HCT116 (cell line): ENCODE measurements at regions not wholly inside any gene's neighbourhood (a gene's known extent, or its start where the extent isn't known, plus 50 kb on each side); places are given as distances from the start of the nearest gene placed in this dataset.

ENCODE experiments used
- ATAC-seq: fragments of 200-7000 bp; cut with Tn5 transposase; 2 replicates; pipeline ENCODE4 v1.9.1; 2020; ENCODE audit warnings: mild to moderate bottlenecking, moderate library complexity
- BruUV-seq: library from RNA; stranded (reverse); fragments of 400-500 nt; replicated peaks from 2 replicates; lab custom pipeline; 2021; lab: Mats Ljungman, UMichigan
- CTCF ChIA-PET: fragments of 300-600 bp; sonication (Branson Sonifier 250); formaldehyde crosslinking; loops from one replicate; lab custom pipeline; 2021; ENCODE audit warnings: antibody characterized with exemption; lab: Charles Lee
- POLR2A ChIA-PET: fragments of 300-600, 350-600 bp; sonication (Branson Sonifier 250); formaldehyde crosslinking; loops from one replicate; lab custom pipeline; 2021; ENCODE audit warnings: antibody characterized with exemption; lab: Charles Lee
- RAD21 ChIA-PET, 2 experiments: fragments of 300-600 bp; sonication (Branson Sonifier 250); formaldehyde crosslinking; loops; one replicate each; lab custom pipeline; 2023; ENCODE audit warnings: low total read pairs in 2 of 2; ENCODE audit not compliant: uncharacterized antibody in 2 of 2, unreplicated experiment in 2 of 2, low non-redundant PET in 1 of 2; lab: Charles Lee
- DNase-seq: peaks from one replicate; pipeline ENCODE4 v3.0.0-alpha.2; 2010; ENCODE audit warnings: low read depth, low spot score
- H2AFZ ChIP-seq: fragments of 200-600 bp; shearing (Covaris generic), sonication (generic); 2 replicates; pipeline ENCODE4 v1.6.1; 2017; ENCODE audit warnings: low read depth, mixed run types, mixed read lengths, antibody characterized with exemption, low read length; ENCODE audit not compliant: poor library complexity, severe bottlenecking
- H3K27ac ChIP-seq: 2 replicates; pipeline ENCODE4 v1.5.1; 2012; ENCODE audit warnings: low read depth, low read length
- H3K27me3 ChIP-seq: fragments of 200-600 bp; sonication (generic); 2 replicates; pipeline ENCODE4 v1.6.1; 2016; ENCODE audit warnings: mixed run types, low read length, mixed read lengths; ENCODE audit not compliant: insufficient read depth
- H3K36me3 ChIP-seq, 2 experiments: fragments of 200-500 bp in 1 of 2; fragments of 200-600 bp in 1 of 2; sonication (Bioruptor generic) in 1 of 2; sonication (generic) in 1 of 2; 2 replicates each; pipeline versions ENCODE4 v1.5.1 to v1.6.1; 2014 to 2016; ENCODE audit warnings: low read length in 2 of 2, inconsistent platforms in 1 of 2, mixed read lengths in 1 of 2, mixed run types in 1 of 2; ENCODE audit not compliant: insufficient read depth in 2 of 2, control insufficient read depth in 1 of 2
- H3K4me1 ChIP-seq, 2 experiments: fragments of 200-600 bp in 1 of 2; sonication (generic) in 1 of 2; 2 replicates each; pipeline versions ENCODE4 v1.5.1 to v1.6.1; 2012 to 2017; ENCODE audit warnings: low read length in 2 of 2, inconsistent platforms in 1 of 2, mild to moderate bottlenecking in 1 of 2, mixed read lengths in 1 of 2, mixed run types in 1 of 2, moderate library complexity in 1 of 2; ENCODE audit not compliant: insufficient read depth in 2 of 2, control insufficient read depth in 1 of 2
- H3K4me2 ChIP-seq: fragments of 200-600 bp; sonication (generic); 2 replicates; pipeline ENCODE4 v1.6.1; 2017; ENCODE audit warnings: mixed run types, low read length, mixed read lengths
- H3K4me3 ChIP-seq, 2 experiments: fragments of 200-600 bp in 1 of 2; sonication (generic) in 1 of 2; replicated peaks in 1 of 2; 2 replicates each; pipeline ENCODE4 v1.5.1; 2011 to 2016; ENCODE audit warnings: low read length in 2 of 2, control low read depth in 1 of 2, low read depth in 1 of 2, mild to moderate bottlenecking in 1 of 2, mixed read lengths in 1 of 2, mixed run types in 1 of 2
- H3K79me2 ChIP-seq: fragments of 200-600 bp; sonication (generic); 2 replicates; pipeline ENCODE4 v1.6.1; 2017; ENCODE audit warnings: mild to moderate bottlenecking, mixed run types, low read length, moderate library complexity, mixed read lengths; ENCODE audit not compliant: insufficient read depth
- H3K9ac ChIP-seq: fragments of 200-600 bp; sonication (generic); 2 replicates; pipeline ENCODE4 v1.6.1; 2016; ENCODE audit warnings: low read length, mixed read lengths
- H3K9me2 ChIP-seq: fragments of 200-600 bp; sonication (generic), shearing (Covaris generic); 2 replicates; pipeline ENCODE4 v1.6.1; 2017; ENCODE audit warnings: mixed run types, mild to moderate bottlenecking, moderate library complexity; ENCODE audit not compliant: insufficient read depth
- H3K9me3 ChIP-seq, 2 experiments: fragments of 200-500 bp in 1 of 2; fragments of 200-600 bp in 1 of 2; sonication (Bioruptor generic) in 1 of 2; sonication (generic) in 1 of 2; 2 replicates each; pipeline ENCODE4 v1.6.1; 2014 to 2017; ENCODE audit warnings: low read length in 2 of 2, mixed read lengths in 2 of 2, inconsistent platforms in 1 of 2, low read depth in 1 of 2, mild to moderate bottlenecking in 1 of 2, mixed run types in 1 of 2, moderate library complexity in 1 of 2; ENCODE audit not compliant: control insufficient read depth in 1 of 2, insufficient read depth in 1 of 2
- H4K20me1 ChIP-seq: fragments of 200-600 bp; sonication (generic), shearing (Covaris generic); 2 replicates; pipeline ENCODE4 v1.6.1; 2017; ENCODE audit warnings: mixed run types, mild to moderate bottlenecking, moderate library complexity; ENCODE audit not compliant: insufficient read depth
- CBX3 ChIP-seq: IDR thresholded peaks from 2 replicates; pipeline ENCODE4 v1.6.1; 2012; ENCODE audit warnings: low read depth
- CEBPB ChIP-seq: IDR thresholded peaks from 2 replicates; pipeline ENCODE4 v1.6.1; 2012; ENCODE audit warnings: low read depth
- EGR1 ChIP-seq: IDR thresholded peaks from 2 replicates; pipeline ENCODE4 v1.6.1; 2012; ENCODE audit warnings: low read depth
- ELF1 ChIP-seq: IDR thresholded peaks from 2 replicates; pipeline ENCODE4 v1.6.1; 2012; ENCODE audit warnings: low read depth, borderline replicate concordance
- EZH2 ChIP-seq: fragments of 200-600 bp; sonication (generic); IDR thresholded peaks from 2 replicates; pipeline ENCODE4 v1.6.1; 2017; ENCODE audit warnings: antibody characterized with exemption, mixed run types
- EZH2phosphoT487 ChIP-seq: fragments of 200-600 bp; IDR thresholded peaks from 2 replicates; pipeline ENCODE4 v1.6.1; 2018; ENCODE audit warnings: antibody characterized with exemption, borderline replicate concordance
- FOSL1 ChIP-seq: IDR thresholded peaks from 2 replicates; pipeline ENCODE4 v1.6.1; 2012; ENCODE audit warnings: low read depth
- JUND ChIP-seq: IDR thresholded peaks from 2 replicates; pipeline ENCODE4 v1.6.1; 2012
- POLR2A ChIP-seq: IDR thresholded peaks from 2 replicates; pipeline ENCODE4 v1.7.0; 2011; ENCODE audit warnings: borderline replicate concordance; ENCODE audit not compliant: insufficient read depth, insufficient read length; ENCODE audit errors: extremely low read depth
- POLR2AphosphoS5 ChIP-seq: IDR thresholded peaks from 2 replicates; pipeline ENCODE4 v1.6.1; 2011; ENCODE audit warnings: mild to moderate bottlenecking, low read depth, low read length, moderate library complexity
- RAD21 ChIP-seq: IDR thresholded peaks from 2 replicates; pipeline ENCODE4 v1.6.1; 2012; ENCODE audit warnings: low read depth, mild to moderate bottlenecking
- SIN3A ChIP-seq: IDR thresholded peaks from 2 replicates; pipeline ENCODE4 v1.6.1; 2012; ENCODE audit warnings: low read depth
- SRF ChIP-seq: IDR thresholded peaks from 2 replicates; pipeline ENCODE4 v1.6.1; 2012; ENCODE audit warnings: low read depth
- TCF7L2 ChIP-seq: IDR thresholded peaks from 2 replicates; pipeline ENCODE4 v1.7.0; 2011; ENCODE audit warnings: borderline replicate concordance, inconsistent platforms; ENCODE audit not compliant: insufficient read depth, insufficient read length; ENCODE audit errors: extremely low read depth
- YY1 ChIP-seq: IDR thresholded peaks from 2 replicates; pipeline ENCODE4 v1.6.1; 2011; ENCODE audit warnings: low read length, low read depth, moderate library complexity, mild to moderate bottlenecking; ENCODE audit not compliant: insufficient replicate concordance; ENCODE audit errors: extremely low read depth
- ZNF274 ChIP-seq: fragments of 200-500 bp; sonication (Bioruptor generic); IDR thresholded peaks from 2 replicates; pipeline ENCODE4 v1.6.1; 2014; ENCODE audit warnings: mild to moderate bottlenecking, low read depth, low read length, inconsistent platforms
- intact Hi-C: fragments of 100-400 bp; cut with micrococcal nuclease; formaldehyde crosslinking; loops from 2 replicates; pipeline ENCODE4 v1.10.0; 2022
- TF ChIP-seq, protein P1 (sequence below): IDR thresholded peaks from 2 replicates; pipeline ENCODE4 v1.6.1; 2012; ENCODE audit warnings: low read depth
- TF ChIP-seq, protein P2 (sequence below): IDR thresholded peaks from 2 replicates; pipeline ENCODE4 v1.6.1; 2011; ENCODE audit warnings: mild to moderate bottlenecking, low read length, moderate library complexity; ENCODE audit not compliant: insufficient replicate concordance; ENCODE audit errors: extremely low read depth
- TF ChIP-seq, protein P3 (sequence below): IDR thresholded peaks from 2 replicates; pipeline ENCODE4 v1.6.1; 2012
- TF ChIP-seq, protein P4 (sequence below): IDR thresholded peaks from 2 replicates; pipeline ENCODE4 v1.6.1; 2012

DNA sequence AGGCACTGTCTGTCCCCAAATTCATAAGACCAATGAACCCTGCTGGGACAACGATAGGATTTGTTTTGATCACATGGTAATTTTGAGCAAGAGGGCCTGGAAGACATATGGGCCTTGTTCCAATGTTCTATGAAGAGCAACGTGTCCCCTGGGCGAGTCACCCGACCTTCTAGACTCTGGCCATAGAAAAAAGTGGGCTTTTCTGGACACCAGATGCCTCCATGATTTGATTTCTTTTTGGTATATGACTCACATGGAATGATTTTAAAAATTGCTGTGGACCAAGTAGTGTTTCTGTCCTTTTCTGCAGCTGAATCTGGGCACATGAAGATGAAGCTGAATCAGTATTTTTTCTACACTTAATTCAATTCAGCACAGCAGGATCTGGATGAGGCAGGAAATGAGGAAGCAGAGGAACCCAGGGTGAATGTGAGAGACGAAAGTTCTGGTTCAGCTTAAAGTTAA lies 104.9 kb downstream of the CDC42EP3 start:
- H3K27me3 ChIP-seq, result no peaks in the 10 kb centered on the region
- intact Hi-C loops, result no loop called here
- ATAC-seq (no peak), DNase-seq (no peak)
- no peaks in the 10 kb centered on the region for H4K20me1 ChIP-seq
- H3K9me3 ChIP-seq, result no peaks in the 10 kb centered on the region; a peak in 1 of 4 replicates
- H3K4me3 ChIP-seq, result no peak overlapping the region
- H3K27ac ChIP-seq, result no peak overlapping the region
- ChIA-PET RAD21 (interaction anchor here in 1 of 2 experiments (0.5 kb wide), 1 partner anchor 381 kb away, joined by 5 read pairs; no protein-coding TSS in a partner anchor), POLR2A (no interaction called here), CTCF (no interaction called here)
- TF ChIP-seq, protein P1, sequence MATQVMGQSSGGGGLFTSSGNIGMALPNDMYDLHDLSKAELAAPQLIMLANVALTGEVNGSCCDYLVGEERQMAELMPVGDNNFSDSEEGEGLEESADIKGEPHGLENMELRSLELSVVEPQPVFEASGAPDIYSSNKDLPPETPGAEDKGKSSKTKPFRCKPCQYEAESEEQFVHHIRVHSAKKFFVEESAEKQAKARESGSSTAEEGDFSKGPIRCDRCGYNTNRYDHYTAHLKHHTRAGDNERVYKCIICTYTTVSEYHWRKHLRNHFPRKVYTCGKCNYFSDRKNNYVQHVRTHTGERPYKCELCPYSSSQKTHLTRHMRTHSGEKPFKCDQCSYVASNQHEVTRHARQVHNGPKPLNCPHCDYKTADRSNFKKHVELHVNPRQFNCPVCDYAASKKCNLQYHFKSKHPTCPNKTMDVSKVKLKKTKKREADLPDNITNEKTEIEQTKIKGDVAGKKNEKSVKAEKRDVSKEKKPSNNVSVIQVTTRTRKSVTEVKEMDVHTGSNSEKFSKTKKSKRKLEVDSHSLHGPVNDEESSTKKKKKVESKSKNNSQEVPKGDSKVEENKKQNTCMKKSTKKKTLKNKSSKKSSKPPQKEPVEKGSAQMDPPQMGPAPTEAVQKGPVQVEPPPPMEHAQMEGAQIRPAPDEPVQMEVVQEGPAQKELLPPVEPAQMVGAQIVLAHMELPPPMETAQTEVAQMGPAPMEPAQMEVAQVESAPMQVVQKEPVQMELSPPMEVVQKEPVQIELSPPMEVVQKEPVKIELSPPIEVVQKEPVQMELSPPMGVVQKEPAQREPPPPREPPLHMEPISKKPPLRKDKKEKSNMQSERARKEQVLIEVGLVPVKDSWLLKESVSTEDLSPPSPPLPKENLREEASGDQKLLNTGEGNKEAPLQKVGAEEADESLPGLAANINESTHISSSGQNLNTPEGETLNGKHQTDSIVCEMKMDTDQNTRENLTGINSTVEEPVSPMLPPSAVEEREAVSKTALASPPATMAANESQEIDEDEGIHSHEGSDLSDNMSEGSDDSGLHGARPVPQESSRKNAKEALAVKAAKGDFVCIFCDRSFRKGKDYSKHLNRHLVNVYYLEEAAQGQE, result no peak
- TF ChIP-seq ELF1 (no peak), EZH2 (no peak), CBX3 (no peak), YY1 (no peak), JUND (no peak), SIN3A (no peak), POLR2AphosphoS5 (no peak), TCF7L2 (no peak), POLR2A (no peak), RAD21 (no peak), FOSL1 (no peak), ZNF274 (no peak), SRF (no peak), EZH2phosphoT487 (no peak), CEBPB (no peak), EGR1 (no peak)
- TF ChIP-seq, protein P2, sequence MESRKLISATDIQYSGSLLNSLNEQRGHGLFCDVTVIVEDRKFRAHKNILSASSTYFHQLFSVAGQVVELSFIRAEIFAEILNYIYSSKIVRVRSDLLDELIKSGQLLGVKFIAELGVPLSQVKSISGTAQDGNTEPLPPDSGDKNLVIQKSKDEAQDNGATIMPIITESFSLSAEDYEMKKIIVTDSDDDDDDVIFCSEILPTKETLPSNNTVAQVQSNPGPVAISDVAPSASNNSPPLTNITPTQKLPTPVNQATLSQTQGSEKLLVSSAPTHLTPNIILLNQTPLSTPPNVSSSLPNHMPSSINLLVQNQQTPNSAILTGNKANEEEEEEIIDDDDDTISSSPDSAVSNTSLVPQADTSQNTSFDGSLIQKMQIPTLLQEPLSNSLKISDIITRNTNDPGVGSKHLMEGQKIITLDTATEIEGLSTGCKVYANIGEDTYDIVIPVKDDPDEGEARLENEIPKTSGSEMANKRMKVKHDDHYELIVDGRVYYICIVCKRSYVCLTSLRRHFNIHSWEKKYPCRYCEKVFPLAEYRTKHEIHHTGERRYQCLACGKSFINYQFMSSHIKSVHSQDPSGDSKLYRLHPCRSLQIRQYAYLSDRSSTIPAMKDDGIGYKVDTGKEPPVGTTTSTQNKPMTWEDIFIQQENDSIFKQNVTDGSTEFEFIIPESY, result no peak
- TF ChIP-seq, protein P3, sequence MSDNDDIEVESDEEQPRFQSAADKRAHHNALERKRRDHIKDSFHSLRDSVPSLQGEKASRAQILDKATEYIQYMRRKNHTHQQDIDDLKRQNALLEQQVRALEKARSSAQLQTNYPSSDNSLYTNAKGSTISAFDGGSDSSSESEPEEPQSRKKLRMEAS, result no peak
- TF ChIP-seq, protein P4, sequence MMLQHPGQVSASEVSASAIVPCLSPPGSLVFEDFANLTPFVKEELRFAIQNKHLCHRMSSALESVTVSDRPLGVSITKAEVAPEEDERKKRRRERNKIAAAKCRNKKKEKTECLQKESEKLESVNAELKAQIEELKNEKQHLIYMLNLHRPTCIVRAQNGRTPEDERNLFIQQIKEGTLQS, result no peak
- H3K9ac ChIP-seq, result no peak overlapping the region
- H2AFZ ChIP-seq, result no peak overlapping the region
- no peak overlapping the region for H3K4me2 ChIP-seq
- H3K9me2 ChIP-seq, result no peaks in the 10 kb centered on the region
- H3K79me2 ChIP-seq, result no peaks in the 10 kb centered on the region
- no peaks in the 10 kb centered on the region for H3K36me3 ChIP-seq
- BruUV-seq, result no TSS peak
- peaks cover 13 to 33% of the 10 kb centered on the region in 2 experiments for H3K4me1 ChIP-seq
